ENCODE measurements at regions not wholly inside any gene's neighbourhood (a gene's known extent, or its start where the extent isn't known, plus 50 kb on each side); places are given as distances from the start of the nearest gene placed in this dataset.

DNA sequence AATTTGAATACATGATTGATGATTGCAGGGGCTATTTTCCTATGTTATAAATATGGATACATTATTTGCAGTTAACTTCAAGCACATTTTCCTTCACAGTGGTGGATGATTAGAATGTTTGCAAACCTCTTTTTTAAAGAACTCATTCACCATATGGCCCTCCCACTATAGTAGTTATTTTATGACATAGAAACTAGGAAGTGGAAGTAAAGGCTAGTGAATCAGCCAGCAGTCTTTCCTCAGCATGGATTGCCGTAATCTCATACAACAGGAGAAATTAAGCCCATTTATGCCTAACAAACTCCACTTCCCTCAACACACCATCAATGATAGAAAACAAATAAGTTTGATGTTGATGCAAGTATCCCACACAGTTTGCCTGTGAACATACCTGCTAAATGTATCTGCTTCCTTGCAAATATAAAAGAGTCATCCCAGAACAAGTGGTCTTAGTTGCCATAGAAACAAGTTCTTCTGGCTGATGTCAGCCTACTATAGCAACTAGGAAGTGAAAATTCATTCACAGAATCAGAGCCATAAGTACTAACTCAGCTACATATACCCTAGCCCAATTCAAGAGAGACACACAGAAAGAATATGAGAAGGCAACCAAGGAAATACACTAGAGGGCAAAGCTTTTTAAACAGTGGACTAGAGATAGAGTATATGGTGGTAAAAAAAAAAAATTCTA, 100.9 kb upstream of the RADX start:
- TF ChIP-seq GATA2 (IDR thresholded peaks at IDR 0.05; ENCODE audit: low read depth, low read length) (no peak), GATA3 (IDR thresholded peaks at IDR 0.05; ENCODE audit: low read depth, low read length) (no peak)
